ENCODE measurements at regions not wholly inside any gene's neighbourhood (a gene's known extent, or its start where the extent isn't known, plus 50 kb on each side); places are given as distances from the start of the nearest gene placed in this dataset.

DNA sequence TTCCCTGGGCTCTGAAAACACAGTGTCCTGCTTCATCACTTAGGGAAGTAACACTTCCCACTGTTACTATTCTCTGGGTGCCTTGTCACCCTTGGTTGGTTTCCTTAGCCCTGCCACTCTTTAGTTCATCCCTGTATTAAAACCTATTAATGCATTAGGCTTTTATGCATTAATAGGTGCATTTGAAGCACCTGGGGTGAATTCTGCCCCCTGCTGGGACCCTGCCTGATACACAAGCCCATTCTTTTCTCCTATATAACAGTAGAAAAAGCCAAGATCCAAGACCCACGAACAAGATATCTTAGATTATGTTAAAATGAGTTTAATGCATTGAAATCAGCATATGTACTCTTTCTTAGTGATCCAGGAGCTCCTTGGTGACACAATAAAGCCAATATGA, 235.7 kb downstream of the PMP22 start:
- no peak for TF ChIP-seq TAF1 (IDR thresholded peaks at IDR 0.05; ENCODE audit: low read depth)
- TF ChIP-seq YY1 (IDR thresholded peaks at IDR 0.05; ENCODE audit: low read depth), result no peak
- TF ChIP-seq, protein P1, sequence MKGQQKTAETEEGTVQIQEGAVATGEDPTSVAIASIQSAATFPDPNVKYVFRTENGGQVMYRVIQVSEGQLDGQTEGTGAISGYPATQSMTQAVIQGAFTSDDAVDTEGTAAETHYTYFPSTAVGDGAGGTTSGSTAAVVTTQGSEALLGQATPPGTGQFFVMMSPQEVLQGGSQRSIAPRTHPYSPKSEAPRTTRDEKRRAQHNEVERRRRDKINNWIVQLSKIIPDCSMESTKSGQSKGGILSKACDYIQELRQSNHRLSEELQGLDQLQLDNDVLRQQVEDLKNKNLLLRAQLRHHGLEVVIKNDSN (IDR thresholded peaks at IDR 0.05), result no peak
- TF ChIP-seq CREB1 (IDR thresholded peaks at IDR 0.05; ENCODE audit: low read depth), result no peak
- no peak for TF ChIP-seq RAD21 (IDR thresholded peaks at IDR 0.05; ENCODE audit: low read depth)
- no peak for TF ChIP-seq REST (IDR thresholded peaks at IDR 0.05; ENCODE audit: low read depth)
- TF ChIP-seq EP300 (IDR thresholded peaks at IDR 0.05; ENCODE audit: borderline replicate concordance), result no peak

Data from Ishikawa (cell line).